Upper lobe of right lung (tissue), 1 donor: ENCODE measurements at regions not wholly inside any gene's neighbourhood (a gene's known extent, or its start where the extent isn't known, plus 50 kb on each side); places are given as distances from the start of the nearest gene placed in this dataset.

ENCODE experiments used
- ATAC-seq: fragments of 200-7000 bp; cut with Tn5 transposase; one replicate; pipeline ENCODE4 v1.9.1; 2020; ENCODE audit warnings: mild to moderate bottlenecking, moderate library complexity
- DNase-seq: peaks from one replicate; pipeline ENCODE4 v3.0.0-alpha.2; 2020
- H3K27ac ChIP-seq: fragments of 200-600 bp; one replicate; pipeline ENCODE4 v1.8.0; 2022
- H3K27me3 ChIP-seq: fragments of 200-600 bp; one replicate; pipeline ENCODE4 v1.8.0; 2022; ENCODE audit warnings: mild to moderate bottlenecking
- H3K36me3 ChIP-seq: fragments of 200-600 bp; one replicate; pipeline ENCODE4 v1.8.0; 2022
- H3K4me1 ChIP-seq: fragments of 200-600 bp; one replicate; pipeline ENCODE4 v1.8.0; 2022
- H3K4me3 ChIP-seq: fragments of 200-600 bp; one replicate; pipeline ENCODE4 v1.8.0; 2022; ENCODE audit warnings: mild to moderate bottlenecking
- H3K9me3 ChIP-seq: fragments of 200-600 bp; one replicate; pipeline ENCODE4 v1.8.0; 2022
- CTCF ChIP-seq: fragments of 200-600 bp; IDR thresholded peaks from one replicate; pipeline ENCODE4 v1.8.0; 2022; ENCODE audit warnings: antibody characterized with exemption
- intact Hi-C: fragments of 100-400 bp; cut with DNase I; formaldehyde crosslinking; loops from one replicate; pipeline ENCODE4 v1.11.0; 2022
- donor health status: DM: no; HTN: yes; CAD: no; lungs with severe emphysema.

GRCh38 chr5:144013816-144014215 lies 156.6 kb downstream of the YIPF5 start:
- no peaks in the 10 kb centered on the region for H3K27me3 ChIP-seq
- H3K9me3 ChIP-seq = no peaks in the 10 kb centered on the region
- intact Hi-C loops = no loop called here
- no peak for DNase-seq
- no peak overlapping the region for H3K4me3 ChIP-seq
- TF ChIP-seq CTCF = no peak
- no peaks in the 10 kb centered on the region for H3K4me1 ChIP-seq
- H3K36me3 ChIP-seq = no peaks in the 10 kb centered on the region
- H3K27ac ChIP-seq = no peak overlapping the region
- ATAC-seq = no peak

GRCh38 chr5:144015961-144016360 lies 154.5 kb downstream of the YIPF5 start:
- ATAC-seq (no peak), DNase-seq (no peak)
- H3K9me3 ChIP-seq = no peaks in the 10 kb centered on the region
- TF ChIP-seq CTCF = no peak
- H3K27me3 ChIP-seq = no peaks in the 10 kb centered on the region
- H3K4me3 ChIP-seq = no peak overlapping the region
- no peaks in the 10 kb centered on the region for H3K36me3 ChIP-seq
- intact Hi-C loops = no loop called here
- H3K27ac ChIP-seq = no peak overlapping the region
- no peaks in the 10 kb centered on the region for H3K4me1 ChIP-seq

GRCh38 chr5:144017119-144017518 lies 153.3 kb downstream of the YIPF5 start:
- no peak for ATAC-seq
- DNase-seq = no peak
- TF ChIP-seq CTCF = no peak
- Histone ChIP-seq H3K36me3 (no peaks in the 10 kb centered on the region), H3K27me3 (no peaks in the 10 kb centered on the region), H3K9me3 (no peaks in the 10 kb centered on the region), H3K4me3 (no peak overlapping the region), H3K4me1 (no peaks in the 10 kb centered on the region), H3K27ac (no peak overlapping the region)
- intact Hi-C loops = no loop called here

- Histone ChIP-seq H3K9me3 (no peaks in the 10 kb centered on the region), H3K27ac (no peak overlapping the region), H3K4me1 (no peaks in the 10 kb centered on the region), H3K36me3 (no peaks in the 10 kb centered on the region), H3K4me3 (no peak overlapping the region), H3K27me3 (no peaks in the 10 kb centered on the region)
- no peak for ATAC-seq
- intact Hi-C loops = no loop called here
- no peak for DNase-seq
- TF ChIP-seq CTCF = no peak
These were observed 152.8 kb downstream of the YIPF5 start for GRCh38 chr5:144017631-144018030.

- Histone ChIP-seq H3K4me1 (no peaks in the 10 kb centered on the region), H3K27ac (no peak overlapping the region), H3K9me3 (no peaks in the 10 kb centered on the region), H3K4me3 (no peak overlapping the region), H3K36me3 (no peaks in the 10 kb centered on the region), H3K27me3 (no peaks in the 10 kb centered on the region)
- intact Hi-C loops = no loop called here
- no peak for TF ChIP-seq CTCF
- DNase-seq = no peak
- no peak for ATAC-seq
These were observed 146.4 kb downstream of the YIPF5 start for GRCh38 chr5:144024090-144024489.

- Histone ChIP-seq H3K36me3 (no peaks in the 10 kb centered on the region), H3K27me3 (no peaks in the 10 kb centered on the region), H3K4me1 (no peaks in the 10 kb centered on the region), H3K27ac (no peak overlapping the region), H3K4me3 (no peak overlapping the region), H3K9me3 (no peaks in the 10 kb centered on the region)
- no peak for ATAC-seq
- DNase-seq = no peak
- intact Hi-C loops = no loop called here
- TF ChIP-seq CTCF = no peak
These were observed 145.9 kb downstream of the YIPF5 start for GRCh38 chr5:144024545-144024944.
